Stimulated activated naive CD8-positive, alpha-beta T cell treated with anti-CD3 and anti-CD28 coated beads, Interleukin-15, Interleukin-2, amounts not matched to agents 100 ng/mL and 50 ng/mL, for 24 hours (primary cell): ENCODE measurements at regions not wholly inside any gene's neighbourhood (a gene's known extent, or its start where the extent isn't known, plus 50 kb on each side); places are given as distances from the start of the nearest gene placed in this dataset.

ENCODE experiments used
- H3K27ac Mint-ChIP-seq: one replicate; pipeline ENCODE4 v1.8.0; 2021; ENCODE audit warnings: mild to moderate bottlenecking, mixed read lengths
- H3K27me3 Mint-ChIP-seq: one replicate; pipeline ENCODE4 v1.8.0; 2021; ENCODE audit warnings: mixed read lengths
- H3K36me3 Mint-ChIP-seq: one replicate; pipeline ENCODE4 v1.8.0; 2021; ENCODE audit warnings: low read depth, mixed read lengths
- H3K4me1 Mint-ChIP-seq: one replicate; pipeline ENCODE4 v1.8.0; 2021; ENCODE audit warnings: low read depth, mixed read lengths
- H3K4me3 Mint-ChIP-seq: one replicate; pipeline ENCODE4 v1.8.0; 2021; ENCODE audit warnings: mild to moderate bottlenecking, mixed read lengths
- H3K9me3 Mint-ChIP-seq: one replicate; pipeline ENCODE4 v1.8.0; 2021; ENCODE audit warnings: mixed read lengths

- Mint-ChIP-seq H3K4me3 (no peak overlapping the region), H3K36me3 (no peaks in the 10 kb centered on the region), H3K9me3 (no peaks in the 10 kb centered on the region), H3K4me1 (peaks cover 5% of the 10 kb centered on the region), H3K27me3 (peaks cover 52% of the 10 kb centered on the region), H3K27ac (no peak overlapping the region)
These were observed 64.4 kb upstream of the ARAP3 start for GRCh38 chr5:141746395-141746794.

DNA sequence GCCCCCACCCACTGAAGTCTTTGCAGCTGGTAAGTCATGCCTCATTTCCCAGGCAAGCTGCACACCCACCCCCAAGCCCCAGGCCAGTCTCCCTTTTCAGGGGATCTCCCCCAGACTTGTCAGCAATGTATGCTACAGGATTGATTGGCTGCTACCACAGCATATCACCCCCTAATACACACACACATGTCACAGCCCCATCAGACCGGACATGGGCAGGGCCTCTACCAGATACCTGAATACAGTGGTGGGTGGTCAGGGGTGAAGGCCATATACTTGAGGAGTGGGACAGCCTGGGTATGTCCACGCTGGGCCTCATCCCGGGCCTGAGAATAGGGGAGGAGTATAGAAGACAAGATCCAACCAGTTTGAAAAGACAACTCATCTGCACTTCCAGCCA, 63.4 kb upstream of the ARAP3 start:
- H3K27me3 Mint-ChIP-seq, result peaks cover 54% of the 10 kb centered on the region
- no peaks in the 10 kb centered on the region for H3K36me3 Mint-ChIP-seq
- no peak overlapping the region for H3K4me3 Mint-ChIP-seq
- no peaks in the 10 kb centered on the region for H3K9me3 Mint-ChIP-seq
- H3K4me1 Mint-ChIP-seq, result peaks cover 5% of the 10 kb centered on the region
- H3K27ac Mint-ChIP-seq, result no peak overlapping the region

GRCh38 chr5:141743866-141744272, 61.8 kb upstream of the ARAP3 start:
- peaks cover 54% of the 10 kb centered on the region for H3K27me3 Mint-ChIP-seq
- peaks cover 5% of the 10 kb centered on the region for H3K4me1 Mint-ChIP-seq
- H3K36me3 Mint-ChIP-seq, result no peaks in the 10 kb centered on the region
- no peak overlapping the region for H3K27ac Mint-ChIP-seq
- no peak overlapping the region for H3K4me3 Mint-ChIP-seq
- H3K9me3 Mint-ChIP-seq, result no peaks in the 10 kb centered on the region

DNA sequence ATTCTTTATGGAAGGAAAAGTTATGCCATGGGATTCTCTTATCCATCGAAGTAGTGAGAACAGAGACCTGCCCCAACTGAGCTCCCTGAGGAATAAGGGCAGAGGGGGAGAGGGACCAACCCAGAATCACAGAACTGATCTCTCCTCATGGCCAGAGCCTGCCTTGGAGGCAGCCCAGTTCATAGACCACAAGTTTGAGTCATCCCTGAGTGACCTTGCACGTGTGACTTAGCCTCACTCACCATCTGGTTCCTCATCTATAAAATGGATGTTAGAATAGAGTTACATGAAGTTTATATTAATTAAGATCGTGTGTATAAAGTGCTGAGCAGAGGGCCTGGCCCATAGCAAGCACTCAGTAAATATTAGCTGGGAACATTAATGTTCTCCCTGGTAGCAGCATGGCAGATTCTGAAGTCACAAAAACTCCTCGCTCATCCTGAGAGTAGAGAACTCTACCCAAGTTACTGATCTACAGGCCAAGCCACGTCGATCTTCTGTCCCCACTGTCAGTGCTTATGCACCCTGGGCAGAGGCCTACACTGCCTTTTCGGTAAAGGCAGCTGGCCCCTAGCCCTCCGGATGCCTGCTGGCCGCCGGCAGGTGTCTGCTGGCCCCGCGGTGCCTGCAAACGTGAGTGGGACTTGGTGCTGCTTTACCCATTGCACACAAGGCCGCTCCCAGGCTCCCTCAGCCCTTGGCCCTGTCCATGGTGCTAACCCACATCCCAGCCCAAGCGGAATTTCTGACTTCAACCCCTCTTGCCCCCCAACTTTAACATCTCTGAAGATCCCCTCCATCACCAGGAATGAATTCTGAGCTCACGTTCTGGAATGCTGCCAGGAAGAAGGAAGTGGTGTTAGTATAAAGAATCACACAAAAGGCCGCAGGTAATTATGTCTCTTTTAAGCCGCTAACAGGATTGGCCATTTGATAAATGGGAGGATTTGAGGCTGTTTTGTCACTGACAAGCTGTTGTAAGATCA, 61.1 kb upstream of the ARAP3 start:
- Mint-ChIP-seq H3K9me3 (no peaks in the 10 kb centered on the region), H3K27me3 (peaks cover 58% of the 10 kb centered on the region), H3K36me3 (no peaks in the 10 kb centered on the region), H3K4me3 (no peak overlapping the region), H3K27ac (no peak overlapping the region), H3K4me1 (peaks cover 5% of the 10 kb centered on the region)

DNA sequence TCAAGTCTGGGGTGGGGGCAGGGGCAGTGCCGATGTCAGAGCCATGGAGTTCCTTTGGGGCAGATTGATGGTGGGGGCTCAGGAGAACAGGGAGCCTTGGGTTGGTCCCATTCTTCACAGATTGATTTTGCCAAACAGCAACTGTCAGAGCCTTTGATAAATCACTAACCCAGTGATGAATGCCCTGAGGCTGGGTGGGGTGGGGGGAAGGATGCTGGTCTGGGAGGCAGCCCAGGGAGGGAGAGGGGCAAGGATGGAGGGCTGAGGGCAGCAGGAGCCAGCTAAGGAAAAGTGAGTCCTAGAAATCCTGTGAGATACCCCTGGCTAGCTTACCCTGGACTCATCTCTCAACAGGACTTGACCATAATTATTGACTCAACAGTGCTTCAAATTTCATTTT, 60.1 kb upstream of the ARAP3 start:
- Mint-ChIP-seq H3K4me3 (no peak overlapping the region), H3K9me3 (no peaks in the 10 kb centered on the region), H3K27ac (no peak overlapping the region), H3K36me3 (no peaks in the 10 kb centered on the region), H3K4me1 (no peaks in the 10 kb centered on the region), H3K27me3 (peaks cover 60% of the 10 kb centered on the region)

- Mint-ChIP-seq H3K9me3 (no peaks in the 10 kb centered on the region), H3K36me3 (no peaks in the 10 kb centered on the region), H3K27me3 (peaks cover 66% of the 10 kb centered on the region), H3K4me1 (no peaks in the 10 kb centered on the region), H3K4me3 (no peak overlapping the region), H3K27ac (no peak overlapping the region)
These were observed 58.9 kb upstream of the ARAP3 start for GRCh38 chr5:141740885-141741284.

DNA sequence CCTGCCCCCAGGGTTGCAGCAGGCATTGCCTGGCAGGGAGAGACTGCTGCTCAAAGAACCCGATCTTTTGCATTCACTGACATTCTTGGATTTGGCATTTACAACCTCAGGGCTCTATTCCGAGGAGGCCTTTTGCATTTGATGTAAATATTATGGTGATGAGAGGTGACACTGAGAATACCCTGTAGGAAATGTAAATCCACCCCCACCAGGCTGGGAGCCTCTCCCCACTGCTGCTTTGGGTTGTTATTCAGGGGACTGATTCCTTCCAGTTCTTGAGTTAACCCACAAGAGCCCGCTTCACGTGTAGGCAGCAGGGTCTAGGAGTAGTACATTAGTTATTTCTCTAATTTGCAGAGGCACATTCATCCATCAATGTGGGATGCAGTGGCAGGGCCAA, 55.5 kb upstream of the ARAP3 start:
- no peaks in the 10 kb centered on the region for H3K36me3 Mint-ChIP-seq
- no peak overlapping the region for H3K4me3 Mint-ChIP-seq
- H3K4me1 Mint-ChIP-seq, result no peaks in the 10 kb centered on the region
- H3K27me3 Mint-ChIP-seq, result peaks cover 49% of the 10 kb centered on the region
- H3K9me3 Mint-ChIP-seq, result no peaks in the 10 kb centered on the region
- no peak overlapping the region for H3K27ac Mint-ChIP-seq

DNA sequence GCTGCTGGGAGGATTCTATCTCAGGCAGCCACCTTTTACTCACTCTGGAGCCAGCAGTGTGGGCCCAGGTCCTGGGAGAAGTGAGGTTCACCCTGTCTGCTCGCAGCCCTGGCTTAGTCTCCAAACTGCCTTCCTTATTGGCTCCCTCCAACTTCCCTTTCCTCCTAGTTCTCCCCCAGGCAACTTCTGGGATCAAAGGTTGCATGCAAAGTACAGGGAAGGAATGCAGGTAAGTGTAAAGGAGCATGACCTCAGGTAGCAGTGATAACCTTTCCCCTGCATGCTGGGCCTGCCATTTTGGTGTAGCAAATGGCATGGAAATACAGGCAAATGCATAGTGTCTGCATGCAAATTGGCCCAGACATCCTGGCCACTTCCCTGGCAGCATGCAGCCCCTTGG, 53.8 kb upstream of the ARAP3 start:
- H3K27me3 Mint-ChIP-seq, result peaks cover 38% of the 10 kb centered on the region
- H3K4me3 Mint-ChIP-seq, result no peak overlapping the region
- H3K4me1 Mint-ChIP-seq, result no peaks in the 10 kb centered on the region
- no peaks in the 10 kb centered on the region for H3K36me3 Mint-ChIP-seq
- no peak overlapping the region for H3K27ac Mint-ChIP-seq
- no peaks in the 10 kb centered on the region for H3K9me3 Mint-ChIP-seq

- Mint-ChIP-seq H3K27ac (no peak overlapping the region), H3K9me3 (no peaks in the 10 kb centered on the region), H3K36me3 (no peaks in the 10 kb centered on the region), H3K4me3 (no peak overlapping the region), H3K4me1 (no peaks in the 10 kb centered on the region), H3K27me3 (peaks cover 29% of the 10 kb centered on the region)
These were observed 52.6 kb upstream of the ARAP3 start for GRCh38 chr5:141734501-141735229.

GRCh38 chr5:141733198-141733597, 51.2 kb upstream of the ARAP3 start:
- no peaks in the 10 kb centered on the region for H3K4me1 Mint-ChIP-seq
- no peaks in the 10 kb centered on the region for H3K9me3 Mint-ChIP-seq
- H3K4me3 Mint-ChIP-seq, result no peak overlapping the region
- H3K36me3 Mint-ChIP-seq, result no peaks in the 10 kb centered on the region
- no peak overlapping the region for H3K27ac Mint-ChIP-seq
- peaks cover 19% of the 10 kb centered on the region for H3K27me3 Mint-ChIP-seq

GRCh38 chr5:141732417-141732816, 50.4 kb upstream of the ARAP3 start:
- Mint-ChIP-seq H3K27ac (no peak overlapping the region), H3K9me3 (no peaks in the 10 kb centered on the region), H3K4me1 (no peaks in the 10 kb centered on the region), H3K27me3 (peaks cover 12% of the 10 kb centered on the region), H3K36me3 (no peaks in the 10 kb centered on the region), H3K4me3 (no peak overlapping the region)
